ENCODE measurements at regions not wholly inside any gene's neighbourhood (a gene's known extent, or its start where the extent isn't known, plus 50 kb on each side); places are given as distances from the start of the nearest gene placed in this dataset.

- TF ChIP-seq FOXM1 (IDR thresholded peaks at IDR 0.05; ENCODE audit: low read depth) (no peak), FOXM1 (CRISPR knock-in tag; IDR thresholded peaks at IDR 0.05; ENCODE audit: low read depth) (no peak), E4F1 (CRISPR knock-in tag; IDR thresholded peaks at IDR 0.05; ENCODE audit: borderline replicate concordance) (no peak), GTF2E2 (tag; IDR thresholded peaks at IDR 0.05) (no peak), EZH2 (IDR thresholded peaks at IDR 0.05; ENCODE audit: borderline replicate concordance, low read depth, low read length) (no peak), ERF (CRISPR knock-in tag; IDR thresholded peaks at IDR 0.05) (no peak), POLR2AphosphoS5 (IDR thresholded peaks at IDR 0.05; ENCODE audit: control insufficient read depth, insufficient read depth, low read depth, low read length) (no peak), TARDBP (IDR thresholded peaks at IDR 0.05) (no peak), GTF2B (IDR thresholded peaks at IDR 0.05; ENCODE audit: extremely low read depth, insufficient read length) (no peak), POLR2A (conservative IDR thresholded peaks at IDR 0.05) (no peak), PRPF4 (IDR thresholded peaks at IDR 0.05; ENCODE audit: insufficient read depth, low read depth, low read length, poor library complexity, severe bottlenecking) (no peak), ATF1 (CRISPR knock-in tag; IDR thresholded peaks at IDR 0.05) (no peak), ATF1 (tag; IDR thresholded peaks at IDR 0.05) (no peak)
- TF ChIP-seq, protein P1, sequence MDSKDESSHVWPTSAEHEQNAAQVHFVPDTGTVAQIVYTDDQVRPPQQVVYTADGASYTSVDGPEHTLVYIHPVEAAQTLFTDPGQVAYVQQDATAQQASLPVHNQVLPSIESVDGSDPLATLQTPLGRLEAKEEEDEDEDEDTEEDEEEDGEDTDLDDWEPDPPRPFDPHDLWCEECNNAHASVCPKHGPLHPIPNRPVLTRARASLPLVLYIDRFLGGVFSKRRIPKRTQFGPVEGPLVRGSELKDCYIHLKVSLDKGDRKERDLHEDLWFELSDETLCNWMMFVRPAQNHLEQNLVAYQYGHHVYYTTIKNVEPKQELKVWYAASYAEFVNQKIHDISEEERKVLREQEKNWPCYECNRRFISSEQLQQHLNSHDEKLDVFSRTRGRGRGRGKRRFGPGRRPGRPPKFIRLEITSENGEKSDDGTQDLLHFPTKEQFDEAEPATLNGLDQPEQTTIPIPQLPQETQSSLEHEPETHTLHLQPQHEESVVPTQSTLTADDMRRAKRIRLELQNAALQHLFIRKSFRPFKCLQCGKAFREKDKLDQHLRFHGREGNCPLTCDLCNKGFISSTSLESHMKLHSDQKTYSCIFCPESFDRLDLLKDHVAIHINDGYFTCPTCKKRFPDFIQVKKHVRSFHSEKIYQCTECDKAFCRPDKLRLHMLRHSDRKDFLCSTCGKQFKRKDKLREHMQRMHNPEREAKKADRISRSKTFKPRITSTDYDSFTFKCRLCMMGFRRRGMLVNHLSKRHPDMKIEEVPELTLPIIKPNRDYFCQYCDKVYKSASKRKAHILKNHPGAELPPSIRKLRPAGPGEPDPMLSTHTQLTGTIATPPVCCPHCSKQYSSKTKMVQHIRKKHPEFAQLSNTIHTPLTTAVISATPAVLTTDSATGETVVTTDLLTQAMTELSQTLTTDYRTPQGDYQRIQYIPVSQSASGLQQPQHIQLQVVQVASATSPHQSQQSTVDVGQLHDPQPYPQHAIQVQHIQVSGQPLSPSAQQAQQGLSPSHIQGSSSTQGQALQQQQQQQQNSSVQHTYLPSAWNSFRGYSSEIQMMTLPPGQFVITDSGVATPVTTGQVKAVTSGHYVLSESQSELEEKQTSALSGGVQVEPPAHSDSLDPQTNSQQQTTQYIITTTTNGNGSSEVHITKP (IDR thresholded peaks at IDR 0.05; ENCODE audit: partially characterized antibody): no peak
- TF ChIP-seq, protein P2, sequence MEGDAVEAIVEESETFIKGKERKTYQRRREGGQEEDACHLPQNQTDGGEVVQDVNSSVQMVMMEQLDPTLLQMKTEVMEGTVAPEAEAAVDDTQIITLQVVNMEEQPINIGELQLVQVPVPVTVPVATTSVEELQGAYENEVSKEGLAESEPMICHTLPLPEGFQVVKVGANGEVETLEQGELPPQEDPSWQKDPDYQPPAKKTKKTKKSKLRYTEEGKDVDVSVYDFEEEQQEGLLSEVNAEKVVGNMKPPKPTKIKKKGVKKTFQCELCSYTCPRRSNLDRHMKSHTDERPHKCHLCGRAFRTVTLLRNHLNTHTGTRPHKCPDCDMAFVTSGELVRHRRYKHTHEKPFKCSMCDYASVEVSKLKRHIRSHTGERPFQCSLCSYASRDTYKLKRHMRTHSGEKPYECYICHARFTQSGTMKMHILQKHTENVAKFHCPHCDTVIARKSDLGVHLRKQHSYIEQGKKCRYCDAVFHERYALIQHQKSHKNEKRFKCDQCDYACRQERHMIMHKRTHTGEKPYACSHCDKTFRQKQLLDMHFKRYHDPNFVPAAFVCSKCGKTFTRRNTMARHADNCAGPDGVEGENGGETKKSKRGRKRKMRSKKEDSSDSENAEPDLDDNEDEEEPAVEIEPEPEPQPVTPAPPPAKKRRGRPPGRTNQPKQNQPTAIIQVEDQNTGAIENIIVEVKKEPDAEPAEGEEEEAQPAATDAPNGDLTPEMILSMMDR (IDR thresholded peaks at IDR 0.05 in 2 of 3, conservative IDR thresholded peaks at IDR 0.05 in 1 of 3; ENCODE audit: insufficient read depth in 2 of 3, low read depth in 1 of 3, low read length in 3 of 3): no peak
Observed at GRCh38 chr6:140847262-140847645, 1285.5 kb upstream of the GJE1 start.

Measured in K562 (cell line).